ENCODE measurements at regions not wholly inside any gene's neighbourhood (a gene's known extent, or its start where the extent isn't known, plus 50 kb on each side); places are given as distances from the start of the nearest gene placed in this dataset.
A peak's percentile ranks its signal among the peaks of the same experiment; 100 is the strongest.
"Not testable (repeated sequence)": the region's sequence is repeated elsewhere in the genome, so short reads cannot be mapped to it uniquely, and the experiment has no call there.

GRCh38 chr3:64438066-64438465 lies 212.8 kb upstream of the PRICKLE2 start:
- no peak for DNase-seq (ENCODE audit: low spot score)

GRCh38 chr3:64437131-64437530 lies 211.9 kb upstream of the PRICKLE2 start:
- no peak for DNase-seq (ENCODE audit: low spot score)

- not testable (repeated sequence) for DNase-seq (ENCODE audit: low spot score)
These were observed 209.8 kb upstream of the PRICKLE2 start for GRCh38 chr3:64435023-64435422.

- DNase-seq (ENCODE audit: low spot score): no peak
These were observed 207.6 kb upstream of the PRICKLE2 start for GRCh38 chr3:64432870-64433269.

- no peak for DNase-seq (ENCODE audit: low spot score)
These were observed 206.3 kb upstream of the PRICKLE2 start for GRCh38 chr3:64431526-64432091.

- DNase-seq (ENCODE audit: low spot score): no peak
These were observed 202.4 kb upstream of the PRICKLE2 start for GRCh38 chr3:64427671-64428070.

GRCh38 chr3:64426551-64426950 lies 201.3 kb upstream of the PRICKLE2 start:
- DNase-seq (ENCODE audit: low spot score): no peak

- no peak for DNase-seq (ENCODE audit: low spot score)
These were observed 197.7 kb upstream of the PRICKLE2 start for GRCh38 chr3:64422932-64423331.

GRCh38 chr3:64422192-64422591 lies 196.9 kb upstream of the PRICKLE2 start:
- no peak for DNase-seq (ENCODE audit: low spot score)

GRCh38 chr3:64417816-64418215 lies 192.6 kb upstream of the PRICKLE2 start:
- DNase-seq (ENCODE audit: low spot score): peak; percentile 49

GRCh38 chr3:64414043-64414442 lies 188.8 kb upstream of the PRICKLE2 start:
- peak; percentile 8 for DNase-seq (ENCODE audit: low spot score)

GRCh38 chr3:64411101-64411500 lies 185.8 kb upstream of the PRICKLE2 start:
- no peak for DNase-seq (ENCODE audit: low spot score)

- DNase-seq (ENCODE audit: low spot score): no peak
These were observed 185.0 kb upstream of the PRICKLE2 start for GRCh38 chr3:64410226-64410625.

- DNase-seq (ENCODE audit: low spot score): no peak
These were observed 183.5 kb upstream of the PRICKLE2 start for GRCh38 chr3:64408770-64409169.

GRCh38 chr3:64406271-64406670 lies 181.0 kb upstream of the PRICKLE2 start:
- no peak for DNase-seq (ENCODE audit: low spot score)

- DNase-seq (ENCODE audit: low spot score): no peak
These were observed 180.1 kb upstream of the PRICKLE2 start for GRCh38 chr3:64405211-64405835.

- no peak for DNase-seq (ENCODE audit: low spot score)
These were observed 175.4 kb upstream of the PRICKLE2 start for GRCh38 chr3:64400706-64401105.

- DNase-seq (ENCODE audit: low spot score): peak; percentile 45
These were observed 174.0 kb upstream of the PRICKLE2 start for GRCh38 chr3:64399205-64399800.

GRCh38 chr3:64398476-64398875 lies 173.2 kb upstream of the PRICKLE2 start:
- no peak for DNase-seq (ENCODE audit: low spot score)

- DNase-seq (ENCODE audit: low spot score): no peak
These were observed 172.7 kb upstream of the PRICKLE2 start for GRCh38 chr3:64398006-64398405.

GRCh38 chr3:64397573-64397972 lies 172.3 kb upstream of the PRICKLE2 start:
- no peak for DNase-seq (ENCODE audit: low spot score)

- no peak for DNase-seq (ENCODE audit: low spot score)
These were observed 170.2 kb upstream of the PRICKLE2 start for GRCh38 chr3:64395490-64395889.

GRCh38 chr3:64393193-64393592 lies 167.9 kb upstream of the PRICKLE2 start:
- DNase-seq (ENCODE audit: low spot score): no peak

GRCh38 chr3:64392001-64392400 lies 166.7 kb upstream of the PRICKLE2 start:
- no peak for DNase-seq (ENCODE audit: low spot score)
